ENCODE measurements at regions not wholly inside any gene's neighbourhood (a gene's known extent, or its start where the extent isn't known, plus 50 kb on each side); places are given as distances from the start of the nearest gene placed in this dataset.

DNA sequence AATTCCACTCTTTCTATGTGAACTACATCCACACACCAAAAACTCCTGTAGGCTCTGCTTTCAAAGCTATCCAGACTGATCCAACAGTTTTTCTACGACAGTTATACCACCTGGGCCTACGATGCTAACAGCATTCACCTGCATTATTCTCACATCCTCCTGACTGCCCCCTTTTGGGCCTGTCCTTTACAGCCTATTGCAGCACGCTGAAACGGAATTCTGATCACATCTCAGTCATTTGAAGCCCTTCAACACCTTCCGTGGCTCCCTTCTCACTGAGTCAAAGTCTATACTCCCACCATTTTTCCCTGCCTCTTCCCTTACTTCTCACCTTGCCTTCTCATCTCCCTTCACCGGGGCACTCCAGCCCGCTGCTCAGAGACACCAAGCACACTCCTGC, 791.3 kb upstream of the KIRREL3 start:
- TF ChIP-seq RFX5 (IDR thresholded peaks at IDR 0.05; ENCODE audit: low read depth, low read length) (no peak), MAZ (IDR thresholded peaks at IDR 0.05; ENCODE audit: borderline replicate concordance, low read depth, low read length) (no peak), BHLHE40 (IDR thresholded peaks at IDR 0.05; ENCODE audit: low read depth, low read length) (no peak), POLR2A (IDR thresholded peaks at IDR 0.05; ENCODE audit: low read depth, low read length) (no peak), SMC3 (IDR thresholded peaks at IDR 0.05; ENCODE audit: low read depth, low read length) (no peak), RAD21 (IDR thresholded peaks at IDR 0.05; ENCODE audit: low read length) (no peak), MAFK (IDR thresholded peaks at IDR 0.05; ENCODE audit: low read depth, low read length) (no peak), FOS (IDR thresholded peaks at IDR 0.05; ENCODE audit: low read depth, low read length) (no peak), RCOR1 (IDR thresholded peaks at IDR 0.05; ENCODE audit: insufficient replicate concordance, low read length) (no peak)
- TF ChIP-seq, protein P1, sequence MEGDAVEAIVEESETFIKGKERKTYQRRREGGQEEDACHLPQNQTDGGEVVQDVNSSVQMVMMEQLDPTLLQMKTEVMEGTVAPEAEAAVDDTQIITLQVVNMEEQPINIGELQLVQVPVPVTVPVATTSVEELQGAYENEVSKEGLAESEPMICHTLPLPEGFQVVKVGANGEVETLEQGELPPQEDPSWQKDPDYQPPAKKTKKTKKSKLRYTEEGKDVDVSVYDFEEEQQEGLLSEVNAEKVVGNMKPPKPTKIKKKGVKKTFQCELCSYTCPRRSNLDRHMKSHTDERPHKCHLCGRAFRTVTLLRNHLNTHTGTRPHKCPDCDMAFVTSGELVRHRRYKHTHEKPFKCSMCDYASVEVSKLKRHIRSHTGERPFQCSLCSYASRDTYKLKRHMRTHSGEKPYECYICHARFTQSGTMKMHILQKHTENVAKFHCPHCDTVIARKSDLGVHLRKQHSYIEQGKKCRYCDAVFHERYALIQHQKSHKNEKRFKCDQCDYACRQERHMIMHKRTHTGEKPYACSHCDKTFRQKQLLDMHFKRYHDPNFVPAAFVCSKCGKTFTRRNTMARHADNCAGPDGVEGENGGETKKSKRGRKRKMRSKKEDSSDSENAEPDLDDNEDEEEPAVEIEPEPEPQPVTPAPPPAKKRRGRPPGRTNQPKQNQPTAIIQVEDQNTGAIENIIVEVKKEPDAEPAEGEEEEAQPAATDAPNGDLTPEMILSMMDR (conservative IDR thresholded peaks at IDR 0.05; ENCODE audit: low read depth, low read length) = no peak
- TF ChIP-seq, protein P2, sequence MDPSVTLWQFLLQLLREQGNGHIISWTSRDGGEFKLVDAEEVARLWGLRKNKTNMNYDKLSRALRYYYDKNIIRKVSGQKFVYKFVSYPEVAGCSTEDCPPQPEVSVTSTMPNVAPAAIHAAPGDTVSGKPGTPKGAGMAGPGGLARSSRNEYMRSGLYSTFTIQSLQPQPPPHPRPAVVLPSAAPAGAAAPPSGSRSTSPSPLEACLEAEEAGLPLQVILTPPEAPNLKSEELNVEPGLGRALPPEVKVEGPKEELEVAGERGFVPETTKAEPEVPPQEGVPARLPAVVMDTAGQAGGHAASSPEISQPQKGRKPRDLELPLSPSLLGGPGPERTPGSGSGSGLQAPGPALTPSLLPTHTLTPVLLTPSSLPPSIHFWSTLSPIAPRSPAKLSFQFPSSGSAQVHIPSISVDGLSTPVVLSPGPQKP (IDR thresholded peaks at IDR 0.05; ENCODE audit: borderline replicate concordance, low read depth, low read length) = no peak
- TF ChIP-seq, protein P3, sequence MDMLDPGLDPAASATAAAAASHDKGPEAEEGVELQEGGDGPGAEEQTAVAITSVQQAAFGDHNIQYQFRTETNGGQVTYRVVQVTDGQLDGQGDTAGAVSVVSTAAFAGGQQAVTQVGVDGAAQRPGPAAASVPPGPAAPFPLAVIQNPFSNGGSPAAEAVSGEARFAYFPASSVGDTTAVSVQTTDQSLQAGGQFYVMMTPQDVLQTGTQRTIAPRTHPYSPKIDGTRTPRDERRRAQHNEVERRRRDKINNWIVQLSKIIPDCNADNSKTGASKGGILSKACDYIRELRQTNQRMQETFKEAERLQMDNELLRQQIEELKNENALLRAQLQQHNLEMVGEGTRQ (IDR thresholded peaks at IDR 0.05; ENCODE audit: low read depth, low read length) = no peak
